Chondrocyte (in vitro differentiated cells): ENCODE measurements at regions not wholly inside any gene's neighbourhood (a gene's known extent, or its start where the extent isn't known, plus 50 kb on each side); places are given as distances from the start of the nearest gene placed in this dataset.

Experiments
- DNase-seq: peaks from one replicate; pipeline ENCODE4 v3.0.0; 2021; ENCODE audit warnings: mixed read lengths, low spot score
- H3K27ac Mint-ChIP-seq: one replicate; pipeline ENCODE4 v1.8.0; 2021; ENCODE audit warnings: mild to moderate bottlenecking, moderate library complexity, mixed read lengths; ENCODE audit not compliant: unreplicated experiment
- H3K27me3 Mint-ChIP-seq: 2 replicates; pipeline ENCODE4 v1.8.0; 2021; ENCODE audit warnings: low read depth, mixed read lengths
- H3K36me3 Mint-ChIP-seq: 2 replicates; pipeline ENCODE4 v1.8.0; 2021; ENCODE audit warnings: low read depth, mixed read lengths
- H3K4me1 Mint-ChIP-seq: 2 replicates; pipeline ENCODE4 v1.8.0; 2021; ENCODE audit warnings: low read depth, mild to moderate bottlenecking, mixed read lengths
- H3K4me3 Mint-ChIP-seq: one replicate; pipeline ENCODE4 v1.8.0; 2021; ENCODE audit warnings: mild to moderate bottlenecking, moderate library complexity, mixed read lengths; ENCODE audit not compliant: unreplicated experiment
- H3K9me3 Mint-ChIP-seq: 2 replicates; pipeline ENCODE4 v1.8.0; 2021; ENCODE audit warnings: low read depth, mixed read lengths
- CTCF ChIP-seq: fragments of 200-600 bp; sonication (generic); IDR thresholded peaks from 2 replicates; pipeline ENCODE4 v1.5.0; 2021; ENCODE audit warnings: antibody characterized with exemption, mild to moderate bottlenecking, moderate library complexity

- H3K9me3 Mint-ChIP-seq, result peaks cover 5% of the 10 kb centered on the region
- no peak for DNase-seq
- TF ChIP-seq CTCF, result no peak
- no peak overlapping the region for H3K4me3 Mint-ChIP-seq
- H3K36me3 Mint-ChIP-seq, result peaks cover 2% of the 10 kb centered on the region
- peaks cover 39% of the 10 kb centered on the region for H3K27me3 Mint-ChIP-seq
- H3K4me1 Mint-ChIP-seq, result peaks cover 2% of the 10 kb centered on the region
- H3K27ac Mint-ChIP-seq, result no peak overlapping the region
Measured at GRCh38 chr15:70210076-70210475, 112.4 kb upstream of the TLE3 start.

DNA sequence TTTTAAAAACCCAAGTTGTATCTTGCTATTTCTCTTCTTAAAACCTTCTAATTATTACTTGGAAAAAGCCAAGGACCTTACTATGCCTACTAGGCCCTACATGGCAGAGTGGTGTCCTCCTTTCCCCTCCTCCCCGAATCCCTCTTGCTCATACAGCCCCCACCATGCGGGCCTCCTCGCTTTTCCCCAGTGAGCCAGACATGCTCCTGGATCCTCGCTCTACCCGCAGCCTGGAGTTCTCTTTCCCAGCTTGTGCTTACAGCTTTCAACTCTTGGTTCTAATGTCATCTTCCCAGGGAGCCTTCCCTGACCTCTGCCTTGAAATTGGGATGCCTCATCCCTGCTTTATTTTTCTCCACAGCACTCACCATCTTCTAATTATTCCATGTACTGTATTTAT lies 111.8 kb upstream of the TLE3 start:
- Mint-ChIP-seq H3K27ac (no peak overlapping the region), H3K36me3 (peaks cover 2% of the 10 kb centered on the region), H3K9me3 (peaks cover 5% of the 10 kb centered on the region), H3K4me1 (peaks cover 5% of the 10 kb centered on the region), H3K27me3 (peaks cover 41% of the 10 kb centered on the region), H3K4me3 (no peak overlapping the region)
- no peak for TF ChIP-seq CTCF
- DNase-seq, result no peak

- no peak for TF ChIP-seq CTCF
- Mint-ChIP-seq H3K4me3 (no peak overlapping the region), H3K9me3 (peaks cover 5% of the 10 kb centered on the region), H3K27ac (no peak overlapping the region), H3K36me3 (peaks cover 2% of the 10 kb centered on the region), H3K27me3 (peaks cover 37% of the 10 kb centered on the region), H3K4me1 (peaks cover 11% of the 10 kb centered on the region)
- DNase-seq, result no peak
Measured at GRCh38 chr15:70208332-70208731, 110.6 kb upstream of the TLE3 start.

DNA sequence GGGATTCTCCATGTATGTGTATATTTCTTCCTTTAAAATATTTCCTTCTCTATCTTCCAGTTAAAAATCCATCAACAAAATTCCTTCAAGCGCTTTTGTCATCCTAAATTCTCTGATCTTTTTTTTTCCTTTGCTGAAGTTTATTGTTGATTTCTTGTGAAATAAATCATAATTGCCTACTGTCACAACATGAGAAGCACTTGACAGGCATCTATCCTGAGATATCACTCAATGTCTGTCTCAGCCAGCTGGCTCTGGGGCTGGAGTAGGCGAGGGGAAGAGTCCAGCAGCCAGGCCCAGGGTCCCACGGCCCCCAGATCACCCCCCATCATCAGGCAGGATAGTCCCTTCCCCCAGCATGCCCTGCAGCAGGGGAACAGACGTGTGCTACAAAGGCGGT lies 109.0 kb upstream of the TLE3 start:
- no peak for TF ChIP-seq CTCF
- Mint-ChIP-seq H3K27me3 (peaks cover 27% of the 10 kb centered on the region), H3K9me3 (peaks cover 5% of the 10 kb centered on the region), H3K36me3 (peaks cover 2% of the 10 kb centered on the region), H3K4me3 (no peak overlapping the region), H3K27ac (no peak overlapping the region), H3K4me1 (peaks cover 11% of the 10 kb centered on the region)
- DNase-seq, result no peak

DNA sequence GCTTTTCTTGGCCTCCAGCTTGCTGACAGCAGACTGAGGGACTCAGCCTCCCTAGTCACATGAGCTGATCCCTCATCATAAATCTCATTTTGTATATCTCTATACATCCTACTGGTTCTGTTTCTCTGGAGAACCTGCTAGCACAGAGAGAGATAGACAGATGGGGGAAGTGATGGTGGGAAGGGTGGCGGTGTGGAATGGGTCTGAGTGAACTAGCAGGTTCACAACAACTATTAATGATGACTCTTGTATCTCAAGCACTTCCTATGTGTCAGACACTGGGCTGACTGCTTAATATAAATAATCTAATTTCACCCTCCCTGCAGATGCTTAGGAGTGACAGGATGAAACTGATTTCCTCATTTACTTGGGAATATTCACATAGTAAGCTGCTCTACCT lies 106.9 kb upstream of the TLE3 start:
- DNase-seq, result no peak
- no peak for TF ChIP-seq CTCF
- H3K36me3 Mint-ChIP-seq, result no peaks in the 10 kb centered on the region
- H3K4me1 Mint-ChIP-seq, result peaks cover 21% of the 10 kb centered on the region
- H3K27ac Mint-ChIP-seq, result no peak overlapping the region
- H3K9me3 Mint-ChIP-seq, result no peaks in the 10 kb centered on the region
- H3K4me3 Mint-ChIP-seq, result no peak overlapping the region
- H3K27me3 Mint-ChIP-seq, result peaks cover 18% of the 10 kb centered on the region
